Lower lobe of right lung (tissue), 2 donors: ENCODE measurements at regions not wholly inside any gene's neighbourhood (a gene's known extent, or its start where the extent isn't known, plus 50 kb on each side); places are given as distances from the start of the nearest gene placed in this dataset.

Experiments
- ATAC-seq, 2 donors: fragments of 200-7000 bp; cut with Tn5 transposase; one replicate each; pipeline ENCODE4 v1.9.1; 2020 to 2022; ENCODE audit warnings: mild to moderate bottlenecking in 2 of 2, moderate library complexity in 2 of 2
- DNase-seq: peaks from one replicate; pipeline ENCODE4 v3.0.0-alpha.2; 2020
- H3K27ac ChIP-seq: fragments of 200-600 bp; one replicate; pipeline ENCODE4 v1.8.0; 2022
- H3K27me3 ChIP-seq: fragments of 200-600 bp; one replicate; pipeline ENCODE4 v1.8.0; 2022; ENCODE audit warnings: low read depth
- H3K36me3 ChIP-seq: fragments of 200-600 bp; one replicate; pipeline ENCODE4 v1.8.0; 2022; ENCODE audit warnings: mild to moderate bottlenecking
- H3K4me1 ChIP-seq: fragments of 200-600 bp; one replicate; pipeline ENCODE4 v1.8.0; 2022
- H3K4me3 ChIP-seq: fragments of 200-600 bp; one replicate; pipeline ENCODE4 v1.8.0; 2022; ENCODE audit warnings: mild to moderate bottlenecking
- H3K9me3 ChIP-seq: fragments of 200-600 bp; one replicate; pipeline ENCODE4 v1.8.0; 2022
- CTCF ChIP-seq: fragments of 200-600 bp; IDR thresholded peaks from one replicate; pipeline ENCODE4 v1.8.0; 2022; ENCODE audit warnings: antibody characterized with exemption, mild to moderate bottlenecking
- intact Hi-C: fragments of 100-400 bp; cut with DNase I; formaldehyde crosslinking; loops from one replicate; pipeline ENCODE4 v1.11.0; 2022
- donor health status: DM: no; HTN: yes; CAD: no; lungs with severe emphysema.

- ATAC-seq (no peak), DNase-seq (no peak)
- Histone ChIP-seq H3K27ac (no peak overlapping the region), H3K4me1 (no peaks in the 10 kb centered on the region), H3K4me3 (no peak overlapping the region), H3K9me3 (no peaks in the 10 kb centered on the region), H3K36me3 (no peaks in the 10 kb centered on the region), H3K27me3 (no peaks in the 10 kb centered on the region)
- no peak for TF ChIP-seq CTCF
- intact Hi-C loops: no loop called here
Observed at GRCh38 chr3:64454179-64454578, 228.9 kb upstream of the PRICKLE2 start.

GRCh38 chr3:64451283-64452012, 226.2 kb upstream of the PRICKLE2 start:
- no peak for TF ChIP-seq CTCF
- H3K4me3 ChIP-seq: no peak overlapping the region
- H3K4me1 ChIP-seq: no peaks in the 10 kb centered on the region
- ATAC-seq (no peak), DNase-seq (no peak)
- no peaks in the 10 kb centered on the region for H3K36me3 ChIP-seq
- no peak overlapping the region for H3K27ac ChIP-seq
- H3K9me3 ChIP-seq: no peaks in the 10 kb centered on the region
- no peaks in the 10 kb centered on the region for H3K27me3 ChIP-seq
- intact Hi-C loops: no loop called here

GRCh38 chr3:64450396-64450956, 225.2 kb upstream of the PRICKLE2 start:
- H3K36me3 ChIP-seq: no peaks in the 10 kb centered on the region
- no peak for TF ChIP-seq CTCF
- no peaks in the 10 kb centered on the region for H3K4me1 ChIP-seq
- H3K27ac ChIP-seq: no peak overlapping the region
- DNase-seq: no peak
- H3K27me3 ChIP-seq: peaks cover under 1% of the 10 kb centered on the region
- ATAC-seq: no peak
- H3K9me3 ChIP-seq: no peaks in the 10 kb centered on the region
- intact Hi-C loops: no loop called here
- no peak overlapping the region for H3K4me3 ChIP-seq

GRCh38 chr3:64449026-64449425, 223.8 kb upstream of the PRICKLE2 start:
- H3K36me3 ChIP-seq: no peaks in the 10 kb centered on the region
- no peak for TF ChIP-seq CTCF
- peaks cover 5% of the 10 kb centered on the region for H3K4me1 ChIP-seq
- DNase-seq: no peak
- H3K9me3 ChIP-seq: no peaks in the 10 kb centered on the region
- no peak overlapping the region for H3K4me3 ChIP-seq
- H3K27ac ChIP-seq: no peak overlapping the region
- ATAC-seq: no peak
- intact Hi-C loops: no loop called here
- H3K27me3 ChIP-seq: peaks cover 9% of the 10 kb centered on the region

- intact Hi-C loops: no loop called here
- Histone ChIP-seq H3K4me1 (peaks cover 18% of the 10 kb centered on the region), H3K9me3 (no peaks in the 10 kb centered on the region), H3K27me3 (peaks cover 9% of the 10 kb centered on the region), H3K27ac (no peak overlapping the region), H3K36me3 (no peaks in the 10 kb centered on the region), H3K4me3 (no peak overlapping the region)
- TF ChIP-seq CTCF: no peak
- no peak for ATAC-seq
- DNase-seq: no peak
Observed at GRCh38 chr3:64445944-64446300, 220.7 kb upstream of the PRICKLE2 start.
